Common myeloid progenitor, CD34-positive (primary cell): ENCODE measurements at regions not wholly inside any gene's neighbourhood (a gene's known extent, or its start where the extent isn't known, plus 50 kb on each side); places are given as distances from the start of the nearest gene placed in this dataset.

Experiments
- CTCF ChIA-PET: fragments of 350-600 bp; sonication (Branson Sonifier 250); formaldehyde crosslinking; loops from one replicate; lab custom pipeline; 2021; ENCODE audit warnings: antibody characterized with exemption; lab: Charles Lee
- POLR2A ChIA-PET: fragments of 350-600 bp; sonication (Branson Sonifier 250); formaldehyde crosslinking; loops from one replicate; lab custom pipeline; 2021; ENCODE audit warnings: antibody characterized with exemption; lab: Charles Lee
- DNase-seq, 3 donors: peaks; one replicate each; pipeline versions ENCODE4 v3.0.0 to v3.0.0-alpha.2; 2013
- H3K27ac ChIP-seq, 2 experiments: 1 replicate in 1 of 2; 2 replicates in 1 of 2; pipeline ENCODE4 v1.7.0; 2013; ENCODE audit warnings: inconsistent platforms in 2 of 2, low read length in 2 of 2, mild to moderate bottlenecking in 2 of 2, low read depth in 1 of 2, moderate library complexity in 1 of 2; ENCODE audit not compliant: severe bottlenecking in 2 of 2, insufficient read depth in 1 of 2, poor library complexity in 1 of 2
- H3K27me3 ChIP-seq, 5 experiments: replicated peaks in 2 of 5; 1 replicate in 3 of 5; 2 replicates in 2 of 5; pipeline versions ENCODE4 v1.6.1 to v1.7.0; 2013; ENCODE audit warnings: low read length in 4 of 5, mild to moderate bottlenecking in 2 of 5, moderate library complexity in 2 of 5, inconsistent platforms in 1 of 5; ENCODE audit not compliant: insufficient read depth in 5 of 5, control insufficient read depth in 4 of 5
- H3K36me3 ChIP-seq, 4 experiments: 1 replicate in 2 of 4; 2 replicates in 2 of 4; pipeline versions ENCODE4 v1.6.1 to v1.7.0; 2013; ENCODE audit warnings: low read length in 3 of 4, control low read depth in 1 of 4, mild to moderate bottlenecking in 1 of 4; ENCODE audit not compliant: control insufficient read depth in 4 of 4, insufficient read depth in 4 of 4
- H3K4me1 ChIP-seq, 4 experiments: 1 replicate in 3 of 4; 2 replicates in 1 of 4; pipeline versions ENCODE4 v1.6.1 to v1.7.1; 2013; ENCODE audit warnings: low read length in 3 of 4, mild to moderate bottlenecking in 3 of 4, control low read depth in 1 of 4, inconsistent platforms in 1 of 4, moderate library complexity in 1 of 4; ENCODE audit not compliant: control insufficient read depth in 4 of 4, insufficient read depth in 4 of 4; ENCODE audit errors: control extremely low read depth in 1 of 4
- H3K4me3 ChIP-seq, 7 experiments: 1 replicate in 4 of 7; 2 replicates in 3 of 7; pipeline versions ENCODE4 v1.5.1 to v1.7.0; 2013; ENCODE audit warnings: mild to moderate bottlenecking in 7 of 7, low read length in 6 of 7, moderate library complexity in 6 of 7, inconsistent platforms in 2 of 7, low read depth in 2 of 7, control low read depth in 1 of 7; ENCODE audit not compliant: insufficient read depth in 4 of 7, control insufficient read depth in 1 of 7; ENCODE audit errors: extremely low read depth in 1 of 7
- H3K9me3 ChIP-seq, 5 experiments: 1 replicate in 4 of 5; 2 replicates in 1 of 5; pipeline versions ENCODE4 v1.6.1 to v1.7.1; 2013; ENCODE audit warnings: low read length in 4 of 5, mild to moderate bottlenecking in 2 of 5, inconsistent platforms in 1 of 5, low read depth in 1 of 5, moderate library complexity in 1 of 5; ENCODE audit not compliant: control insufficient read depth in 4 of 5, insufficient read depth in 2 of 5; ENCODE audit errors: control extremely low read depth in 1 of 5
- WGBS: methylation state at CpG from one replicate; pipeline ENCODE4 v1.1.5; 2013; ENCODE audit not compliant: insufficient coverage; 5-methylcytosine and 5-hydroxymethylcytosine counted together

DNA sequence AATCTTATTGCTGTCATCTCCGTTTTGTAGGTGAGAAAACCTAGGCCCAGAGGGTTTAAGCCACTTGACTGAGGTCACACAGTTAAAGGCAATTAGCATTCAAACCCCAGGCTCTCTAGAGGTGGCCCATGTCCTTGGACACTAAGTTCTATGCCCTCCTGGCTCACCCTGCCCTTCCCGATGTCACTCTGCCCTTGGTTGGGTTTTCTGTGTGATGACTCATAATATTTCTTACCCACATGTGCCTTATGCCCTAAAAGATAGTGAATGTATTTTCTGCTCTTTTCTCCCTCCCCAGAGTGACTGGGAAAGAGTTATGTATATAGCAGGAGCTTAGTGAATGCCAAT lies 174.5 kb upstream of the PITX1 start:
- Histone ChIP-seq H3K27me3 (no peaks in the 10 kb centered on the region), H3K4me1 (peaks cover 0 to 11% (median 7%) of the 10 kb centered on the region in 4 experiments), H3K4me3 (no peak overlapping the region), H3K27ac (no peak overlapping the region), H3K9me3 (no peaks in the 10 kb centered on the region), H3K36me3 (no peaks in the 10 kb centered on the region)
- ChIA-PET CTCF (interaction anchor here (0.6 to 1.4 kb wide), 2 partner anchors 13 to 157 kb away, joined by 3 read pairs; no protein-coding TSS in a partner anchor), POLR2A (no interaction called here)
- no peak for DNase-seq
- 86% methylated on average over 2 of the region's 2 CpGs for WGBS

DNA sequence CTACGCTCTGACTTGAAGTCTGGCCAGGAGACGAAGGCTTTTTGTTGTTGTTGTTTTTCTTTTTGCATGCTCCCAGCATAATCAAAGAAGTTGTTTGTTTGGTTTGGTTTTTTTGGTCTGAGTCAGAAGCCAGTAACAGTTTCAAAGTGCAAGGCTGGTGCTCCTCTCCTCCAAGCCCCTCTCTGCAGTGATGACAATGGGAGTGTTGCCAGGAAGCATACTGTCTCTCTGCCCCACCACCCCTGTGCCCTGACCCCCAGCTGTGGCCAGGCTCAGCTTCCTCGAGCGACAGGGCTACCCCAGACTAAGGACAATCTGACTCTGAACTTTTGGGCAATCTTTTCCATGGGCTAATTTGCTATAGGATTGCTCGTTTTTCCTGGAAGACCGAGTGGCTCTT lies 173.8 kb upstream of the PITX1 start:
- Histone ChIP-seq H3K4me3 (no peak overlapping the region), H3K36me3 (no peaks in the 10 kb centered on the region), H3K4me1 (peaks cover 0 to 6% (median 6%) of the 10 kb centered on the region in 4 experiments), H3K27ac (no peak overlapping the region), H3K9me3 (peaks cover 0 to under 1% (median 0%) of the 10 kb centered on the region in 5 experiments), H3K27me3 (no peaks in the 10 kb centered on the region)
- 86% methylated on average over 6 of the region's 6 CpGs for WGBS
- POLR2A ChIA-PET = no interaction called here
- CTCF ChIA-PET = interaction anchor here (0.6 to 1.4 kb wide), 2 partner anchors 14 to 156 kb away, joined by 3 read pairs; no protein-coding TSS in a partner anchor
- no peak for DNase-seq

DNA sequence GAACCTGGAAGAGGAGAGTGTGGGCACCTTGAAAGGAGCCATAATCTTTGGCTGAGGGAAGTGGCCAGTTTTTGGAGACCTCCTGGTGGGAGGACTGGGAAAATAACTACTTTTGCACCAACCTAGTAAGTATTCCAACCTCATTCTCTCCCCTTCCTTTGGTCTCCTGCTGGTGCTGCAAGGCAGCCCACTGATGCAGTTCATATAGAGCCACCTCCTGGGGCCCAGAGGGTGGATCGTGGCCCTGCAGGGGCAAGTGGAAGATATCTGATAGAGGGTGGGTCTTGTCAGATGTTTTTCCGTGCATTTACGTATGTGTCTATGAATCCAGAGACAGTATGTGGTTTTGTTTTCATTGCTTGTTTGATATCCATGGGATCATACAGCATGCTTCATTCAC lies 172.8 kb upstream of the PITX1 start:
- POLR2A ChIA-PET = no interaction called here
- no peak overlapping the region for H3K27ac ChIP-seq
- DNase-seq = no peak
- no peaks in the 10 kb centered on the region for H3K36me3 ChIP-seq
- no peaks in the 10 kb centered on the region for H3K27me3 ChIP-seq
- no peak overlapping the region for H3K4me3 ChIP-seq
- peaks cover 0 to 4% (median 4%) of the 10 kb centered on the region in 5 experiments for H3K9me3 ChIP-seq
- CTCF ChIA-PET = interaction anchor here (1.4 to 1.6 kb wide), 2 partner anchors 10 to 15 kb away, joined by 3 to 6 read pairs; no protein-coding TSS in a partner anchor
- WGBS = no CpG with 5 or more reads among the region's 3 CpGs
- no peaks in the 10 kb centered on the region for H3K4me1 ChIP-seq

DNA sequence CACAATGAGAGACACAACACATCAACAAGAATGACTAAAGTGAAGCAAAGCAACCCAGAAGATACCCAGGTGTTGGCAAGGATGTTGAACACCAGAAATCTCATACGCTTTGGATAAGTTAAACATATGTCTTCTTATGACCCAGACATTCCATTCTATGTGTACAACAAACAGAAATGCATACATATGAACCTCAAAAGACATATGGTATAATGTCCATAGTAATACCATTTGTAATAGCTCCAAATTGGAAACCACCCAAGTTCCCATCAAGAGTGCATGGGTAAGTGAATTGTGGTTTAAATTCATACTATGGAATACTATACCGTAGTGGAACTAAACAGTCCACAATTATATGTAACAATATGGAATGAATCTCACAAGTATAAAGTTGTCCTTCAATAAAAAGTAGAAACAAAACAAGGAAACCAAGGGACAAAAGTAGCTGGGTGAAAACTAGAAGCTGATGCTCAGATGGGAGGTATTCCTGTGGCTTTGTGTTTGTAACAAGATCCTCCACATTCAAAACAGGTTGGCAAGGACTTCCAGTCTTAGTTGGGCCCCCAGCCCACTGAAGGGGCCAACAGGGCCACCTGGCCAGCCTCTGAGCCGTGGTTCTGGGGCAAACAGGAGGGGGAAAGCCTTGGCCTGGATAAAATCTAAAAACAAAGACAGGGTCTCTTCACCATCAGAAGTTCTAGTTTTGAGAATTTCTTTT lies 171.8 kb upstream of the PITX1 start:
- POLR2A ChIA-PET = no interaction called here

DNA sequence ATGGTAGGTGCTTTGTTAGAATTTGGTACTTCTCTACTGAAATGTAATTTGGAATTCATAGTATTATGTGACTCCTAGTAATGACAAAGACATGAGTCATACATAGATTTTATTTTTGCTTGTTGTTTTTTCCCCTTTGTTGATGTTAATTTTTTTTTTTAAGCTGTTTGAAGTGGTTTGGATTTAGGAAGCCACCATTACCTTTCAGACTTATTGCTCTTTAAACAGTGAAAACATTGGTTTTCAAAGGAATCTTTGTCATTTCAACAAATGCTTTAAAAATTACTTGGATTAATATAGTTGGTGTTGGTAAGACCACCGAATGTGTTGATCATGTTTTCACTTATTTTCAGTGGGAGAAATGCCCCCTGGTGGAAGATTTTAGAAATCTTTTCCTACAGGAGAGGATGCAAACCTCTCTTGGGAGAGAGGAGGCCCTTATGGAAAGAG lies 170.1 kb upstream of the PITX1 start:
- Histone ChIP-seq H3K27ac (no peak overlapping the region), H3K4me3 (no peak overlapping the region), H3K36me3 (no peaks in the 10 kb centered on the region), H3K9me3 (peaks cover 0 to 4% (median 4%) of the 10 kb centered on the region in 5 experiments), H3K4me1 (no peaks in the 10 kb centered on the region), H3K27me3 (peaks cover 0 to 2% (median 0%) of the 10 kb centered on the region in 5 experiments)
- ChIA-PET CTCF (interaction anchor here (3.2 kb wide), 1 partner anchor 12 kb away, joined by 12 read pairs; no protein-coding TSS in a partner anchor), POLR2A (no interaction called here)
- no peak for DNase-seq
- WGBS = 40% methylated on average over 1 of the region's 1 CpG

More for the DNA sequence above, 171.8 kb upstream of the PITX1 start:
- CTCF ChIA-PET = interaction anchor here (1.0 to 3.2 kb wide), 5 partner anchors 11 to 39 kb away, joined by 3 to 12 read pairs (median 5); no protein-coding TSS in a partner anchor
- Histone ChIP-seq H3K4me1 (no peaks in the 10 kb centered on the region), H3K36me3 (no peaks in the 10 kb centered on the region), H3K27me3 (peaks cover 0 to 2% (median 0%) of the 10 kb centered on the region in 5 experiments), H3K9me3 (peaks cover 0 to 4% (median 4%) of the 10 kb centered on the region in 5 experiments), H3K4me3 (no peak overlapping the region), H3K27ac (no peak overlapping the region)
- DNase-seq = no peak
- 100% methylated on average over 1 of the region's 3 CpGs for WGBS

DNA sequence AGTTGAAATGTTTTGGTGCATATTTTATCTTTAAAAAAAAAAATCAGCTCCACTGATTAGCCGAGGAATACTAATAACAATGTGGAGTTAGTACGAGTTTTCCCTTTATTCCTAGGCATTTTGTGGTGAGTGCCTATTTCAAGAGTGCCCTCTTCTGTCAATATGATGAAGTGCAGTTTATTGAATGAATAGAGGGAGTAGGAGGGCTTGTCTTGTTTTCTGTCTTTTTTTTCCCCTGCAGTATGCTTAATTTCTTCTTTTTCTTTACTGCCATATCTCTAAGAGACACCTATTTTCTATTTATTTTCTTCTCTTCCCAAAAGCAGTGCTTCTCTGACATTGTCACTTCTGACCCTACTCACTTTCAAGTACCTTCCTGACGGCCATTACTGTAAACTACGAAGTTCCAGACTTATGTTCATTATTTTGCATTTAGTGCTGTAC lies 169.6 kb upstream of the PITX1 start:
- WGBS = 80% methylated on average over 1 of the region's 4 CpGs
- no peak for DNase-seq
- ChIA-PET CTCF (interaction anchor here (3.2 kb wide), 1 partner anchor 11 kb away, joined by 12 read pairs; no protein-coding TSS in a partner anchor), POLR2A (no interaction called here)
- Histone ChIP-seq H3K4me1 (no peaks in the 10 kb centered on the region), H3K27ac (no peak overlapping the region), H3K4me3 (no peak overlapping the region), H3K36me3 (no peaks in the 10 kb centered on the region), H3K27me3 (peaks cover 0 to 5% (median 0%) of the 10 kb centered on the region in 5 experiments), H3K9me3 (peaks cover 0 to 4% (median 4%) of the 10 kb centered on the region in 5 experiments)

DNA sequence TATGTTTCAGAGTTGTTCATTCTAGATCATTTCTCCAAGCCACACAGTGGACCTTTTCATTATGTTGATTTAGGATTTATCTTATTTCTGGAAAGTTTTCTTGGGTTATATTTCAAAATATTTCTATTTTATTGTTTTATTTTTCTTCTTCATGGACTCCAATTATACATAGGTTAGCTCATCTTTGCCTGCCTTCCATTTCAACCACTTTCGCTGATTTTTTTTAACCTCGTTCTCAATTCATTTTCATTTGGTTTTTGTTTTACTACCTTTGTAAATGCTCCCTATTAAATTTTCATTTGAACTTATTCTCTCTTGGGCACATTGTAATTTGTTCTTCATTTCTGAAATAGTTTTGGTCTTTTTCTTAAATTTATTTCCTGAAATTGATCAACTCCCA lies 169.0 kb upstream of the PITX1 start:
- H3K27me3 ChIP-seq = peaks cover 0 to 6% (median 0%) of the 10 kb centered on the region in 5 experiments
- no peak overlapping the region for H3K27ac ChIP-seq
- no peaks in the 10 kb centered on the region for H3K4me1 ChIP-seq
- peaks cover 0 to 4% (median 4%) of the 10 kb centered on the region in 5 experiments for H3K9me3 ChIP-seq
- H3K4me3 ChIP-seq = no peak overlapping the region
- ChIA-PET POLR2A (no interaction called here), CTCF (interaction anchor here (1.6 to 3.2 kb wide), 2 partner anchors 9 to 11 kb away, joined by 5 to 12 read pairs; no protein-coding TSS in a partner anchor)
- peak in 1 of 3 donors; percentile 24 for DNase-seq
- H3K36me3 ChIP-seq = no peaks in the 10 kb centered on the region
- no CpG with 5 or more reads among the region's 2 CpGs for WGBS
